Chondrocyte (in vitro differentiated cells): ENCODE measurements at regions not wholly inside any gene's neighbourhood (a gene's known extent, or its start where the extent isn't known, plus 50 kb on each side); places are given as distances from the start of the nearest gene placed in this dataset.

Experiments used
- DNase-seq: peaks from one replicate; pipeline ENCODE4 v3.0.0; 2021; ENCODE audit warnings: mixed read lengths, low spot score
- H3K27ac Mint-ChIP-seq: one replicate; pipeline ENCODE4 v1.8.0; 2021; ENCODE audit warnings: mild to moderate bottlenecking, moderate library complexity, mixed read lengths; ENCODE audit not compliant: unreplicated experiment
- H3K27me3 Mint-ChIP-seq: 2 replicates; pipeline ENCODE4 v1.8.0; 2021; ENCODE audit warnings: low read depth, mixed read lengths
- H3K36me3 Mint-ChIP-seq: 2 replicates; pipeline ENCODE4 v1.8.0; 2021; ENCODE audit warnings: low read depth, mixed read lengths
- H3K4me1 Mint-ChIP-seq: 2 replicates; pipeline ENCODE4 v1.8.0; 2021; ENCODE audit warnings: low read depth, mild to moderate bottlenecking, mixed read lengths
- H3K4me3 Mint-ChIP-seq: one replicate; pipeline ENCODE4 v1.8.0; 2021; ENCODE audit warnings: mild to moderate bottlenecking, moderate library complexity, mixed read lengths; ENCODE audit not compliant: unreplicated experiment
- H3K9me3 Mint-ChIP-seq: 2 replicates; pipeline ENCODE4 v1.8.0; 2021; ENCODE audit warnings: low read depth, mixed read lengths
- TF ChIP-seq, protein P1 (sequence below): fragments of 200-600 bp; sonication (generic); IDR thresholded peaks from 2 replicates; pipeline ENCODE4 v1.5.0; 2021; ENCODE audit warnings: antibody characterized with exemption, mild to moderate bottlenecking, moderate library complexity

- Mint-ChIP-seq H3K4me3 (no peak overlapping the region), H3K27ac (no peak overlapping the region), H3K36me3 (peaks cover 2% of the 10 kb centered on the region), H3K27me3 (no peaks in the 10 kb centered on the region), H3K4me1 (peaks cover 13% of the 10 kb centered on the region), H3K9me3 (peaks cover 9% of the 10 kb centered on the region)
- no peak for DNase-seq
- TF ChIP-seq, protein P1, sequence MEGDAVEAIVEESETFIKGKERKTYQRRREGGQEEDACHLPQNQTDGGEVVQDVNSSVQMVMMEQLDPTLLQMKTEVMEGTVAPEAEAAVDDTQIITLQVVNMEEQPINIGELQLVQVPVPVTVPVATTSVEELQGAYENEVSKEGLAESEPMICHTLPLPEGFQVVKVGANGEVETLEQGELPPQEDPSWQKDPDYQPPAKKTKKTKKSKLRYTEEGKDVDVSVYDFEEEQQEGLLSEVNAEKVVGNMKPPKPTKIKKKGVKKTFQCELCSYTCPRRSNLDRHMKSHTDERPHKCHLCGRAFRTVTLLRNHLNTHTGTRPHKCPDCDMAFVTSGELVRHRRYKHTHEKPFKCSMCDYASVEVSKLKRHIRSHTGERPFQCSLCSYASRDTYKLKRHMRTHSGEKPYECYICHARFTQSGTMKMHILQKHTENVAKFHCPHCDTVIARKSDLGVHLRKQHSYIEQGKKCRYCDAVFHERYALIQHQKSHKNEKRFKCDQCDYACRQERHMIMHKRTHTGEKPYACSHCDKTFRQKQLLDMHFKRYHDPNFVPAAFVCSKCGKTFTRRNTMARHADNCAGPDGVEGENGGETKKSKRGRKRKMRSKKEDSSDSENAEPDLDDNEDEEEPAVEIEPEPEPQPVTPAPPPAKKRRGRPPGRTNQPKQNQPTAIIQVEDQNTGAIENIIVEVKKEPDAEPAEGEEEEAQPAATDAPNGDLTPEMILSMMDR: no peak
Measured at GRCh38 chr21:15443740-15444117, 286.1 kb upstream of the USP25 start.

DNA sequence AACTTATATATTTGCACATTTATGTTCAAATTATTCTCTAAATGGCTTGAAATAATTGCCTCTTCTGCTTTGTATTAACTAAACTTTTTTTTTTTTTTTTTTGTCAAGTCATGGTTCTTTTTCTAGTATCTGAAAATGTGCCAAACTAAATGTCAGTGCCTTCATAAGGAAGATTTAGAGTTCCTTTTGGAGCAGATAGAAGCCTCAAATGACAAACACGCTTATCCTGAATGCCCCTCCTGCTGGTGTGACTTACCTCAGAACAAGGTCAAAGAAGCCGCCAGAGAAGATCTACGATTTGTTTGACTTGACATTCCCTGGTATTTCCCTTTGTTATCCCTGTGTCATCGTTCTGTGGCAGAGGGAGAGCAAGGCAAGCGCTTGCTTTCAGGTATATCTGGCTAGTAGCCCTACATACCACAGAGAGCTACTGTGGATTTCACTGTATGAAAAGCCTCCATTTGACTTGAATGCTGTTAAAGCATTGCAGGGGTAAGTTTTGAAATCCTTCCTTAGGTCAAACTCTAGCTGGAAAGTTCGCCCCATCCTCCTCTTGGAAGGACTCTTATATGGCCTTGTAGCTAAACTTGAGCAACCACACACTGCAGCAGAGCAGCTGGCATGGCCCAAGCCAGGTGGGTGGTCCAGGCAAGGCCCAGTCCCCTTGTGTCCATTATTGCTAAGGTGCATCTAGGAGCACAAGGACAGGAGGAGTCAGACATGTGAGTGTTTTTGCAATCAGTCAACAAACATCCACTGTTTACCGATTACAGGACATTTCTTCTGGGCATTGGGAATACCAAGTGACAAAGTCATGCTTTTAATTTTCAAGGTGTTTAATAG, 285.4 kb upstream of the USP25 start:
- peaks cover 13% of the 10 kb centered on the region for H3K4me1 Mint-ChIP-seq
- no peak overlapping the region for H3K4me3 Mint-ChIP-seq
- TF ChIP-seq, protein P1: no peak
- no peak overlapping the region for H3K27ac Mint-ChIP-seq
- peaks cover 2% of the 10 kb centered on the region for H3K36me3 Mint-ChIP-seq
- no peak for DNase-seq
- no peaks in the 10 kb centered on the region for H3K27me3 Mint-ChIP-seq
- H3K9me3 Mint-ChIP-seq: peaks cover 15% of the 10 kb centered on the region

DNA sequence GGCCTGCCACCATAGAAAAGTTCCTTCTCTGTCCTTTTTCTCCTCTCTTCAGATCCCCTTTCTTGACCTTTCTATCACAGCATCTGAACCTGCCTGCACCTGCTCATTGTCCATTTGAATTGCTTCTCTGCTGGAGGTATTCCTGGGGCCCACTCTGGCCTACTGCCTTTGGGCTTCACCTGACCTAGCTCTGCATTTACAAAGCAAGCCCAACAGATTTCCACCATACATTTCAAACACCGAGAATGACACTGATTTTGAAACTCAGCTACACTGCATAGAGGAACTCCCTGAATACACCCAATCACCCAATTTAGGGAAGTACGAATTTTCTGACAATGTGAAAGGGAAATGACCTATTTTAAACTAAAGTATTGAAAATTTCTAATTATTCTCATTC, 284.5 kb upstream of the USP25 start:
- no peak for DNase-seq
- Mint-ChIP-seq H3K9me3 (peaks cover 15% of the 10 kb centered on the region), H3K4me1 (peaks cover 13% of the 10 kb centered on the region), H3K27ac (no peak overlapping the region), H3K27me3 (no peaks in the 10 kb centered on the region), H3K4me3 (no peak overlapping the region), H3K36me3 (peaks cover 2% of the 10 kb centered on the region)
- TF ChIP-seq, protein P1: no peak

- TF ChIP-seq, protein P1: no peak
- no peak for DNase-seq
- H3K27ac Mint-ChIP-seq: no peak overlapping the region
- H3K9me3 Mint-ChIP-seq: peaks cover 18% of the 10 kb centered on the region
- H3K36me3 Mint-ChIP-seq: peaks cover 2% of the 10 kb centered on the region
- H3K4me1 Mint-ChIP-seq: peaks cover 13% of the 10 kb centered on the region
- H3K4me3 Mint-ChIP-seq: no peak overlapping the region
- no peaks in the 10 kb centered on the region for H3K27me3 Mint-ChIP-seq
Measured at GRCh38 chr21:15446223-15446622, 283.6 kb upstream of the USP25 start.

DNA sequence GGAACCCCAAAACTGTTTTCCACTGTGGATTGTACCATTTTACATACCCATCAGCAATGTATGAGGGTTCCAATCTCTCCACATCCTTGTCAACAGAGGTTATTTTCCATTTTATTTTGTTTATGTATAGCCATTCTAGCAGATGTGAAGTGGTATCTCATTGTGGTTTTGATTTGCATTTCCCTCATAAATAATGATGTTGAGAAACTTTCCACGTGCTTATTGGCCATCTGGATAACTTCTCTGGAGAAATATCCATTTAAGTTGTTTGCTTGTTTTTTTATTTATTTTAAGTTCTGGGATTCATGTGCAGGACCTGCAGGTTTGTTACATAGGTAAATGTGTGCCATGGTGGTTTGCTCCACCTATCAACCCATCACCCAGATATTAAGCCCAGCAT, 280.2 kb upstream of the USP25 start:
- DNase-seq: no peak
- H3K27ac Mint-ChIP-seq: no peak overlapping the region
- TF ChIP-seq, protein P1: no peak
- H3K4me1 Mint-ChIP-seq: no peaks in the 10 kb centered on the region
- H3K36me3 Mint-ChIP-seq: peaks cover 2% of the 10 kb centered on the region
- H3K27me3 Mint-ChIP-seq: no peaks in the 10 kb centered on the region
- H3K4me3 Mint-ChIP-seq: no peak overlapping the region
- H3K9me3 Mint-ChIP-seq: peaks cover 22% of the 10 kb centered on the region
